GM12891 (cell line): ENCODE measurements at regions not wholly inside any gene's neighbourhood (a gene's known extent, or its start where the extent isn't known, plus 50 kb on each side); places are given as distances from the start of the nearest gene placed in this dataset.

Experiments
- POLR2A ChIP-seq: IDR thresholded peaks from 2 replicates; pipeline ENCODE4 v1.6.1; 2011; ENCODE audit warnings: low read depth, low read length, control low read depth
- POLR2AphosphoS5 ChIP-seq: IDR thresholded peaks from 2 replicates; pipeline ENCODE4 v1.6.1; 2011; ENCODE audit warnings: low read depth, low read length, control low read depth
- SPI1 ChIP-seq: IDR thresholded peaks from 2 replicates; pipeline ENCODE4 v1.6.1; 2011; ENCODE audit warnings: low read depth, low read length, control low read depth

DNA sequence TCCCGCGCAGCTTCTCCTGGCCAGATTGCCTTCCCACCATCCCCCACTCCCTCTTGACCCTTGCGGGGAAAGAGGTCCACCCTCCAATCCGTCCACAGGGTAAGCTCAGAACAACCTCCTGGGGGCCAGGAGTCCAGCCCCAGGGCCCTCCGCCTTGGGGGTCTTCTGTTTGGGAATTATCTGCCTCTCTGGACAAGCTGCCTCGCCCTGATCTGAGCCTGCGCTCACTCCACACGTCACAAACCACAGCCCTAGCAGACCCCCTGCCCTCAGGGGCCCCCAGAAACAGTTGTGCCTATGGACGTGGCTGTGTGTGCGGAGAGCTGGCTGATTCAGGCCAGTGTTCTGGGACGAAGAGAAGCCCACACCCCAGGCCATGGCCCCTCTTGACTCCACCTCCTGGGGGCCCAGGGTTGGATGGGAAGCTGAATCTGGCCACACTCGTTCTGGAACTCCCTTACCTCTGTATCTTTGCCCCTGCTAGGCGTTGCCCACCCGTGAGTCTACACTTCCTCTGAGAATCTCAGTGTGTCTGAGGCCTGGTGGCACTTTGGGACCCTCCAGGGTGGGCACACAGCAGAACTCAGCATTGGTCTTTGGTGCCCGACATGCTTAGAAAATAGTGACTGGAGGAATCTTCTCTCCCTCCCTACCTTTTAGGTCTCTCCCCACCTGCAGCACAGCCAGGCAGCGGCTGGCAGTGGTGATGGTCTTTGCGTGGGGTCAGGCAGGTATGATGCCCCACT, 119.9 kb upstream of the SMURF2 start:
- TF ChIP-seq SPI1, result no peak
- TF ChIP-seq POLR2AphosphoS5, result no peak
- TF ChIP-seq POLR2A, result no peak
